ENCODE measurements at regions not wholly inside any gene's neighbourhood (a gene's known extent, or its start where the extent isn't known, plus 50 kb on each side); places are given as distances from the start of the nearest gene placed in this dataset.

GRCh38 chr2:24409700-24410556 is 49.6 kb upstream of the ITSN2 start:
- Histone ChIP-seq H3K79me2 (ENCODE audit: insufficient read depth, low read length) (no peaks in the 10 kb centered on the region), H3K9me3 (ENCODE audit: control insufficient read depth, low read depth, low read length) (no peaks in the 10 kb centered on the region), H3K4me1 (ENCODE audit: insufficient read depth, low read length) (no peaks in the 10 kb centered on the region), H3K23me2 (ENCODE audit: insufficient read length, low read depth, low read length, poor library complexity, severe bottlenecking) (no peaks in the 10 kb centered on the region), H3K14ac (ENCODE audit: insufficient read depth, low read length) (no peak overlapping the region), H3K23ac (ENCODE audit: insufficient read length, low read depth, low read length) (no peak overlapping the region), H2AK5ac (ENCODE audit: insufficient read length, low read length) (no peak overlapping the region), H2BK15ac (ENCODE audit: low read depth, low read length) (no peak overlapping the region), H2BK120ac (ENCODE audit: low read depth, low read length, poor library complexity, severe bottlenecking) (no peak overlapping the region), H3K4ac (ENCODE audit: low read depth, low read length) (no peak overlapping the region), H3K27me3 (ENCODE audit: insufficient read depth, low read length) (no peaks in the 10 kb centered on the region), H4K20me1 (ENCODE audit: control insufficient read depth, insufficient read depth, insufficient read length) (no peaks in the 10 kb centered on the region), H3K18ac (ENCODE audit: insufficient read length, low read depth, low read length) (no peak overlapping the region), H2BK12ac (ENCODE audit: insufficient read length, low read depth, low read length) (no peak overlapping the region), H3K9ac (ENCODE audit: extremely low read depth, insufficient read length, low read length) (no peak overlapping the region), H3K56ac (ENCODE audit: insufficient read length, low read depth, low read length) (no peak overlapping the region), H2BK5ac (ENCODE audit: insufficient read length, low read length) (no peak overlapping the region), H2AFZ (ENCODE audit: low read length) (no peak overlapping the region), H3K4me2 (ENCODE audit: insufficient read depth, insufficient read length, low read length) (no peak overlapping the region), H3K79me1 (ENCODE audit: insufficient read depth, low read depth, low read length, poor library complexity, severe bottlenecking) (no peaks in the 10 kb centered on the region), H2BK20ac (ENCODE audit: low read depth, low read length, poor library complexity, severe bottlenecking) (no peak overlapping the region), H4K91ac (ENCODE audit: insufficient read length, low read depth, low read length) (no peak overlapping the region), H3T11ph (ENCODE audit: low read length) (no peak overlapping the region), H4K8ac (replicated peaks; ENCODE audit: insufficient read length, low read depth, low read length) (no peak overlapping the region), H3K27ac (ENCODE audit: insufficient read length, low read depth, low read length) (no peak overlapping the region), H4K5ac (ENCODE audit: insufficient read length, low read depth, low read length) (no peak overlapping the region)
- TF ChIP-seq CTCF (conservative IDR thresholded peaks at IDR 0.05) = peak; percentile 90
- H3K27me3 Mint-ChIP-seq (ENCODE audit: low read depth) = no peaks in the 10 kb centered on the region
- peak; percentile 48 for DNase-seq
- no CpG with 5 or more reads among the region's 13 CpGs for WGBS (ENCODE audit: extremely low coverage, insufficient read length, low lambda C conversion rate)
- peaks cover 15 to 16% of the 10 kb centered on the region in 2 experiments for H3K4me1 Mint-ChIP-seq
- no peaks in the 10 kb centered on the region for H3K36me3 Mint-ChIP-seq (ENCODE audit: insufficient read depth in 1 of 3, low read depth in 3 of 3)
- H3K4me3 Mint-ChIP-seq = no peak overlapping the region
- H3K27ac Mint-ChIP-seq = peak overlapping the region in 2 of 3 experiments; percentile 61 to 87; a peak in 3 of 7 replicates
- H3K9me3 Mint-ChIP-seq = no peaks in the 10 kb centered on the region; a peak in 2 of 5 replicates

All from H9 (cell line).